Adrenal gland (tissue), 9 donors: ENCODE measurements at regions not wholly inside any gene's neighbourhood (a gene's known extent, or its start where the extent isn't known, plus 50 kb on each side); places are given as distances from the start of the nearest gene placed in this dataset.

Experiments
- DNase-seq, 7 donors: peaks; one replicate each; pipeline ENCODE4 v3.0.0-alpha.2; 2019 to 2020
- H3K27ac ChIP-seq, 5 donors: fragments of 200-600 bp; sonication (generic) in 4 of 5; 1 replicate in 3 of 5; 2 replicates in 2 of 5; pipeline versions ENCODE4 v1.5.1 to v1.8.0; 2016 to 2020; ENCODE audit warnings: mild to moderate bottlenecking in 1 of 5
- H3K27me3 ChIP-seq: fragments of 200-600 bp; 2 replicates; pipeline ENCODE4 v1.8.0; 2021
- H3K36me3 ChIP-seq, 2 donors: fragments of 200-600 bp; replicated peaks in 1 of 2; 1 replicate in 1 of 2; 2 replicates in 1 of 2; pipeline versions ENCODE4 v1.5.1 to v1.8.0; 2018 to 2022
- H3K4me1 ChIP-seq, 2 donors: fragments of 200-600 bp; replicated peaks in 1 of 2; 1 replicate in 1 of 2; 2 replicates in 1 of 2; pipeline versions ENCODE4 v1.5.1 to v1.8.0; 2018 to 2021
- H3K4me3 ChIP-seq, 4 donors: fragments of 200-600 bp; sonication (generic) in 3 of 4; one replicate each; pipeline ENCODE4 v1.5.1; 2016 to 2018
- H3K9me3 ChIP-seq, 3 donors: fragments of 200-600 bp; sonication (generic) in 1 of 3; replicated peaks in 1 of 3; 1 replicate in 2 of 3; 2 replicates in 1 of 3; pipeline versions ENCODE4 v1.5.1 to v1.8.0; 2016 to 2021
- POLR2A ChIP-seq, 2 donors: fragments of 450-650 bp; IDR thresholded peaks; one replicate each; pipeline ENCODE4 v1.6.1; 2017; ENCODE audit warnings: antibody characterized with exemption in 2 of 2, mild to moderate bottlenecking in 2 of 2, moderate library complexity in 1 of 2
- WGBS, 4 donors: extraction: QIAGEN DNeasy Blood & Tissue Kit in 2 of 4; methylation state at CpG; one replicate each; pipeline versions ENCODE4 v1.1.5 to v1.1.7; 2013 to 2017; 5-methylcytosine and 5-hydroxymethylcytosine counted together
- intact Hi-C, 2 donors: fragments of 100-400 bp; cut with DNase I; formaldehyde crosslinking; loops; one replicate each; pipeline versions ENCODE4 v1.14.1 to v1.15.0; 2022 to 2023
- TF ChIP-seq, protein P1 (sequence below), 6 experiments: fragments of 450-650 bp in 4 of 6; fragments of 200-600 bp in 2 of 6; sonication (generic) in 1 of 6; IDR thresholded peaks; 1 replicate in 5 of 6; 2 replicates in 1 of 6; pipeline versions ENCODE4 v1.5.1 to v1.8.0; 2016 to 2021; ENCODE audit warnings: antibody characterized with exemption in 6 of 6, mild to moderate bottlenecking in 2 of 6, moderate library complexity in 1 of 6
- donor health status: healthy with polysubstance abuse.
- donor health status: Bipolar disorder and iron deficiency.
- donor health status: DM: yes; HTN: yes; CAD: no.
- donor health status: DM: no; HTN: no; CAD: no.
- donor health status: DM: no; HTN: no; CAD: no.

DNA sequence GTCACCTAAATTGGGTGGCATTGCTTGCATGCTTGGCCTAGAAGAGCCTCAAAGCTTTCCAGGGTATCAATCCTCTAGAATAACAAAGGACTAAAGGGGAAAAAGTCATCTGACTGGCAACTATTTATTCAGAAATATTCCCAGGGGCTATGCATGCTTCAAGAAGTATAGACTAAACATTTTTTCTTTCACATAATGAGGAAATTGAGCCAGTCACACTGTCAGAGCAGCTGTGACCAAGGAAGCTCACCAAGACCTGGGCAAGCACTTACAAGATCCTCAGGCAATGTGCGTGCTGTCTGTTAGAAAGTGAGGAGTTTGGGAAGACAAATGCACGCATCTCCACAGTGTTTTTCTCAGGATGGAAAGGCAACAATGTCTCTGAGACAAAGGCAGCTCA, 747.2 kb downstream of the DIAPH3 start:
- no peaks in the 10 kb centered on the region for H3K36me3 ChIP-seq
- no peaks in the 10 kb centered on the region for H3K9me3 ChIP-seq
- H3K4me3 ChIP-seq = no peak overlapping the region
- H3K27me3 ChIP-seq = no peaks in the 10 kb centered on the region
- intact Hi-C loops = no loop called here
- no peaks in the 10 kb centered on the region for H3K4me1 ChIP-seq
- 82 to 100% (median 92%) methylated on average over 2 of the region's 2 CpGs for WGBS, 4 donors
- no peak overlapping the region for H3K27ac ChIP-seq
- TF ChIP-seq, protein P1, sequence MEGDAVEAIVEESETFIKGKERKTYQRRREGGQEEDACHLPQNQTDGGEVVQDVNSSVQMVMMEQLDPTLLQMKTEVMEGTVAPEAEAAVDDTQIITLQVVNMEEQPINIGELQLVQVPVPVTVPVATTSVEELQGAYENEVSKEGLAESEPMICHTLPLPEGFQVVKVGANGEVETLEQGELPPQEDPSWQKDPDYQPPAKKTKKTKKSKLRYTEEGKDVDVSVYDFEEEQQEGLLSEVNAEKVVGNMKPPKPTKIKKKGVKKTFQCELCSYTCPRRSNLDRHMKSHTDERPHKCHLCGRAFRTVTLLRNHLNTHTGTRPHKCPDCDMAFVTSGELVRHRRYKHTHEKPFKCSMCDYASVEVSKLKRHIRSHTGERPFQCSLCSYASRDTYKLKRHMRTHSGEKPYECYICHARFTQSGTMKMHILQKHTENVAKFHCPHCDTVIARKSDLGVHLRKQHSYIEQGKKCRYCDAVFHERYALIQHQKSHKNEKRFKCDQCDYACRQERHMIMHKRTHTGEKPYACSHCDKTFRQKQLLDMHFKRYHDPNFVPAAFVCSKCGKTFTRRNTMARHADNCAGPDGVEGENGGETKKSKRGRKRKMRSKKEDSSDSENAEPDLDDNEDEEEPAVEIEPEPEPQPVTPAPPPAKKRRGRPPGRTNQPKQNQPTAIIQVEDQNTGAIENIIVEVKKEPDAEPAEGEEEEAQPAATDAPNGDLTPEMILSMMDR (IDR thresholded peaks at IDR 0.05) = no peak
- TF ChIP-seq POLR2A (IDR thresholded peaks at IDR 0.05) = no peak
- no peak for DNase-seq

DNA sequence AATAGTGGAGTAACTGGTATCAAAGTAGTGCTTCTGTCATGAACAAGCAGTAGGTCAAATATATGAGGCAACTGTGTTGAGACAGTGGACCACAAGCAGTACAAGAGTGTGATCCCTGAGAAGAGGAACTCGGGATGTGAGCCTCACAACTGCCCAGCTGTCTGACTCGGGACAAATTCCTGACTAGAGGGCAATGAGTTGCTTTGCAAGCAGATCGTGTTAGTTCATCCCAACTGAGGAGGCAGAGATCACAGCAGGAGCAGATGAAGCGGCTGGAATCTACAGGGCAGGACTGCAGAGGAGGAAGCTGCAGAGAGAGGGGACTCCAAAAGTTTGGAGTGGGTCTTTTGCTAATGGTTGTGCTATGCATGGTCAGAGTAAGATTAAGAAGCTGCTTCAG, 741.1 kb downstream of the DIAPH3 start:
- H3K4me3 ChIP-seq = no peak overlapping the region
- intact Hi-C loops = no loop called here
- no peak overlapping the region for H3K27ac ChIP-seq
- 70 to 76% (median 75%) methylated on average over 4 of the region's 4 CpGs for WGBS, 4 donors
- no peaks in the 10 kb centered on the region for H3K27me3 ChIP-seq
- no peaks in the 10 kb centered on the region for H3K36me3 ChIP-seq
- TF ChIP-seq, protein P1 (IDR thresholded peaks at IDR 0.05) = no peak
- TF ChIP-seq POLR2A (IDR thresholded peaks at IDR 0.05) = no peak
- DNase-seq = no peak
- no peaks in the 10 kb centered on the region for H3K4me1 ChIP-seq
- no peaks in the 10 kb centered on the region for H3K9me3 ChIP-seq

DNA sequence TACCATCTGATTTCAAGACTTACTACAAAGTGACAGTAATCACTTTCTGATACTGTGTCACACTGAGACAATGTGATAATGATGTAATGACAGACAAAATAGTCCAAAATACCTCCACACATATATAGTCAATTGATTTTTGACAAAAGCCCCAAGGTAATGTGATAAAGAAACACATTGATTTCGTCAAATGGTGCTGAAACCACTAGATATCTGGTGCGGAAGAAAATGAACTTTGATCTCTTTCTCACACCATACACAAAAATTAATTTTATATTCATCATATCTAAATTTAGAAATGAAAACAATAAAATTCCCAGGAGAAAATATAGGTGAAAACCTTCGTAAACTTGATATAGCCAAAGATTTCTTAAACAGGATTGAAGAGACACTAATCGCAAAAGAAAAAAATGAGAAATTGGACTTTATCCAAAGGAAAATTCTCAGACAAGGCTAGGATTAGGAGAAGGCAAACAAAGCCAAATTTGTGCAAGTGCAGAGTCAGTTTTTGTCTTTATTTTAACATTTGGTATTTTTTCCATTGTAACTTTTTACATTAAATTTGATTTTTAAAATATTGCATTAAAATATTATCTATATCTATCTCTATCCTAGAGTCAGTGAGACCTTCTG, 739.9 kb downstream of the DIAPH3 start:
- Histone ChIP-seq H3K27me3 (no peaks in the 10 kb centered on the region), H3K27ac (no peak overlapping the region), H3K9me3 (no peaks in the 10 kb centered on the region), H3K36me3 (no peaks in the 10 kb centered on the region), H3K4me3 (no peak overlapping the region), H3K4me1 (no peaks in the 10 kb centered on the region)
- DNase-seq = no peak
- 71 to 79% (median 73%) methylated on average over 4 of the region's 4 CpGs for WGBS, 4 donors
- intact Hi-C loops = no loop called here
- TF ChIP-seq, protein P1 (IDR thresholded peaks at IDR 0.05) = no peak
- no peak for TF ChIP-seq POLR2A (IDR thresholded peaks at IDR 0.05)

DNA sequence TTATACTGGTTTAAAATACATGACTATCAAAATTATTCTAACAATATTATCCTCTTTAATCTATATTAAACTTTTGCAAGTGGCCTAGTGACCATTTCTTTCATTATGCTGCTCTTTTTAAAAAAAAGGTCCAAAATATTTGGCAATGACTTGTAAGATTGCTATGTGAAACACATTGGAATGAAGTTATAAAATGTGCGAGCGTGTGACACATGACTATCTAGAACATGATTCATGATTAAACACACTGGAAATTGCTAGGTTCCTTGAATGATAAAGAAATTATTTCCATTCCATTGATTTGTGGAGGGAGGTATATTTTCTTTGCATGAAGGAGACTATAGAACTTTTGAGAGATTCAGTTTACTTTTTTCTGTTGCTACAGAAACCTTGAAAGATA, 739.1 kb downstream of the DIAPH3 start:
- intact Hi-C loops = no loop called here
- no peak for TF ChIP-seq POLR2A (IDR thresholded peaks at IDR 0.05)
- TF ChIP-seq, protein P1 (IDR thresholded peaks at IDR 0.05) = no peak
- DNase-seq = no peak
- Histone ChIP-seq H3K27ac (no peak overlapping the region), H3K9me3 (no peaks in the 10 kb centered on the region), H3K27me3 (no peaks in the 10 kb centered on the region), H3K36me3 (no peaks in the 10 kb centered on the region), H3K4me3 (no peak overlapping the region), H3K4me1 (no peaks in the 10 kb centered on the region)
- WGBS, 4 donors = 41 to 52% (median 46%) methylated on average over 2 of the region's 2 CpGs
